Mesothelial cell of epicardium (in vitro differentiated cells): ENCODE measurements at regions not wholly inside any gene's neighbourhood (a gene's known extent, or its start where the extent isn't known, plus 50 kb on each side); places are given as distances from the start of the nearest gene placed in this dataset.

Source experiments
- DNase-seq, 2 experiments: peaks; one replicate each; pipeline ENCODE4 v3.0.0; 2021; ENCODE audit warnings: low spot score in 2 of 2; ENCODE audit not compliant: unreplicated experiment in 2 of 2
- H3K27ac Mint-ChIP-seq: 2 replicates; pipeline ENCODE4 v1.8.0; 2021; ENCODE audit warnings: mixed read lengths
- H3K27me3 Mint-ChIP-seq: 2 replicates; pipeline ENCODE4 v1.8.0; 2021; ENCODE audit warnings: low read depth, mixed read lengths
- H3K36me3 Mint-ChIP-seq: 2 replicates; pipeline ENCODE4 v1.8.0; 2021; ENCODE audit warnings: mixed read lengths
- H3K4me1 Mint-ChIP-seq: 2 replicates; pipeline ENCODE4 v1.8.0; 2021; ENCODE audit warnings: mixed read lengths
- H3K4me3 Mint-ChIP-seq: 2 replicates; pipeline ENCODE4 v1.8.0; 2021; ENCODE audit warnings: mild to moderate bottlenecking, moderate library complexity, mixed read lengths
- H3K9me3 Mint-ChIP-seq: 2 replicates; pipeline ENCODE4 v1.8.0; 2021; ENCODE audit warnings: mixed read lengths
- CTCF ChIP-seq: fragments of 200-600 bp; sonication (generic); IDR thresholded peaks from one replicate; pipeline ENCODE4 v1.5.0; 2021; ENCODE audit warnings: antibody characterized with exemption; ENCODE audit not compliant: unreplicated experiment

- H3K27ac Mint-ChIP-seq, result no peak overlapping the region
Observed at GRCh38 chr1:218743861-218744505, 398.8 kb downstream of the TGFB2 start.

GRCh38 chr1:218748071-218748470 lies 402.9 kb downstream of the TGFB2 start:
- no peak overlapping the region for H3K27ac Mint-ChIP-seq
- H3K4me3 Mint-ChIP-seq, result no peak overlapping the region
- no peaks in the 10 kb centered on the region for H3K4me1 Mint-ChIP-seq
- DNase-seq, result no peak
- H3K27me3 Mint-ChIP-seq, result no peaks in the 10 kb centered on the region
- peaks cover 13% of the 10 kb centered on the region for H3K36me3 Mint-ChIP-seq
- TF ChIP-seq CTCF, result no peak
- H3K9me3 Mint-ChIP-seq, result peaks cover 53% of the 10 kb centered on the region

More at GRCh38 chr1:218743861-218744505, 398.8 kb downstream of the TGFB2 start:
- no peak for TF ChIP-seq CTCF
- no peak for DNase-seq
- H3K4me1 Mint-ChIP-seq, result no peaks in the 10 kb centered on the region
- H3K4me3 Mint-ChIP-seq, result no peak overlapping the region
- peaks cover 13% of the 10 kb centered on the region for H3K36me3 Mint-ChIP-seq
- no peaks in the 10 kb centered on the region for H3K27me3 Mint-ChIP-seq
- peaks cover 50% of the 10 kb centered on the region for H3K9me3 Mint-ChIP-seq

- H3K4me1 Mint-ChIP-seq, result no peaks in the 10 kb centered on the region
- DNase-seq, result no peak
- peaks cover 42% of the 10 kb centered on the region for H3K9me3 Mint-ChIP-seq
- TF ChIP-seq CTCF, result no peak
- H3K36me3 Mint-ChIP-seq, result peaks cover 10% of the 10 kb centered on the region
- H3K27me3 Mint-ChIP-seq, result no peaks in the 10 kb centered on the region
- H3K4me3 Mint-ChIP-seq, result no peak overlapping the region
- H3K27ac Mint-ChIP-seq, result no peak overlapping the region
Observed at GRCh38 chr1:218750216-218750970, 405.3 kb downstream of the TGFB2 start.

- Mint-ChIP-seq H3K4me3 (no peak overlapping the region), H3K27me3 (no peaks in the 10 kb centered on the region), H3K4me1 (no peaks in the 10 kb centered on the region), H3K9me3 (peaks cover 43% of the 10 kb centered on the region), H3K36me3 (peaks cover 4% of the 10 kb centered on the region), H3K27ac (no peak overlapping the region)
- no peak for TF ChIP-seq CTCF
- DNase-seq, result no peak
Observed at GRCh38 chr1:218751208-218751948, 406.2 kb downstream of the TGFB2 start.

- TF ChIP-seq CTCF, result no peak
- Mint-ChIP-seq H3K27me3 (no peaks in the 10 kb centered on the region), H3K27ac (no peak overlapping the region), H3K4me1 (no peaks in the 10 kb centered on the region), H3K9me3 (peaks cover 40% of the 10 kb centered on the region), H3K4me3 (no peak overlapping the region), H3K36me3 (peaks cover under 1% of the 10 kb centered on the region)
- DNase-seq, result no peak
Observed at GRCh38 chr1:218752126-218752525, 407.0 kb downstream of the TGFB2 start.
